Testis (tissue), 2 donors: ENCODE measurements at regions not wholly inside any gene's neighbourhood (a gene's known extent, or its start where the extent isn't known, plus 50 kb on each side); places are given as distances from the start of the nearest gene placed in this dataset.

Source experiments
- DNase-seq: peaks from one replicate; pipeline ENCODE4 v3.0.0-alpha.2; 2019
- H3K27ac ChIP-seq, 2 donors: fragments of 200-600 bp; sonication (generic); one replicate each; pipeline ENCODE4 v1.5.1; 2019
- H3K27me3 ChIP-seq: fragments of 200-600 bp; sonication (generic); one replicate; pipeline ENCODE4 v1.5.1; 2019
- H3K36me3 ChIP-seq: fragments of 200-600 bp; sonication (generic); one replicate; pipeline ENCODE4 v1.5.1; 2017; ENCODE audit warnings: low read depth; ENCODE audit errors: missing control alignments
- H3K4me1 ChIP-seq: fragments of 200-600 bp; sonication (generic); one replicate; pipeline ENCODE4 v1.5.1; 2019
- H3K4me3 ChIP-seq, 2 donors: fragments of 200-600 bp; sonication (generic); one replicate each; pipeline ENCODE4 v1.5.1; 2017 to 2019
- H3K9me3 ChIP-seq: fragments of 200-600 bp; sonication (generic); one replicate; pipeline ENCODE4 v1.5.1; 2017
- POLR2A ChIP-seq: fragments of 450-650 bp; IDR thresholded peaks from one replicate; pipeline ENCODE4 v1.6.1; 2017; ENCODE audit warnings: antibody characterized with exemption, mild to moderate bottlenecking, moderate library complexity
- WGBS, 2 donors: methylation state at CpG; one replicate each; pipeline ENCODE4 v1.1.5; 2018; 5-methylcytosine and 5-hydroxymethylcytosine counted together
- intact Hi-C: fragments of 100-400 bp; cut with DNase I; formaldehyde crosslinking; loops from one replicate; pipeline ENCODE4 v1.15.1; 2023; ENCODE audit warnings: low total_unique reads
- TF ChIP-seq, protein P1 (sequence below), 3 experiments: fragments of 450-650 bp in 2 of 3; fragments of 200-600 bp in 1 of 3; sonication (generic) in 1 of 3; IDR thresholded peaks; one replicate each; pipeline ENCODE4 v1.5.1; 2016 to 2019; ENCODE audit warnings: antibody characterized with exemption in 3 of 3, mild to moderate bottlenecking in 2 of 3, moderate library complexity in 1 of 3

DNA sequence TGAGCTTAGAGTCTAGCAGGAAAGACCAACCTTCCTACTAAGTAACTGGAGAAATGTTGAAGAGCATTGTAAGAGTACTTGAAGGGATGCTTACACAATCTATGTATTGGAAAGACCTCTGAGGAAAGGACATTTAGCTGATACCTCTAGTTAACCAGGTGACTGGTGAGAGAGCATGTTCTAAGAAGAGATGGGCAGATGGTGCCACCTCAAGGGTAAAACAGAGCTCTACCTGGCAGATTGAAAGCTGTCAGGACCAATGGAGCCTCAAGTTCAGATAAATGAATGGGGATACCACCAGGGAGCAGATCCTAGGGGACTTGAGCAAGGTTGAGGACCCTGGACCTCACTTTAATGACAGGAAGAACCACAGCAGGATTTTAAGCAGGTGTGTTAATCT, 196.4 kb downstream of the QDPR start:
- intact Hi-C loops, result no loop called here
- no peaks in the 10 kb centered on the region for H3K9me3 ChIP-seq
- no peaks in the 10 kb centered on the region for H3K27me3 ChIP-seq
- H3K4me3 ChIP-seq, result no peak overlapping the region
- TF ChIP-seq, protein P1, sequence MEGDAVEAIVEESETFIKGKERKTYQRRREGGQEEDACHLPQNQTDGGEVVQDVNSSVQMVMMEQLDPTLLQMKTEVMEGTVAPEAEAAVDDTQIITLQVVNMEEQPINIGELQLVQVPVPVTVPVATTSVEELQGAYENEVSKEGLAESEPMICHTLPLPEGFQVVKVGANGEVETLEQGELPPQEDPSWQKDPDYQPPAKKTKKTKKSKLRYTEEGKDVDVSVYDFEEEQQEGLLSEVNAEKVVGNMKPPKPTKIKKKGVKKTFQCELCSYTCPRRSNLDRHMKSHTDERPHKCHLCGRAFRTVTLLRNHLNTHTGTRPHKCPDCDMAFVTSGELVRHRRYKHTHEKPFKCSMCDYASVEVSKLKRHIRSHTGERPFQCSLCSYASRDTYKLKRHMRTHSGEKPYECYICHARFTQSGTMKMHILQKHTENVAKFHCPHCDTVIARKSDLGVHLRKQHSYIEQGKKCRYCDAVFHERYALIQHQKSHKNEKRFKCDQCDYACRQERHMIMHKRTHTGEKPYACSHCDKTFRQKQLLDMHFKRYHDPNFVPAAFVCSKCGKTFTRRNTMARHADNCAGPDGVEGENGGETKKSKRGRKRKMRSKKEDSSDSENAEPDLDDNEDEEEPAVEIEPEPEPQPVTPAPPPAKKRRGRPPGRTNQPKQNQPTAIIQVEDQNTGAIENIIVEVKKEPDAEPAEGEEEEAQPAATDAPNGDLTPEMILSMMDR (IDR thresholded peaks at IDR 0.05), result no peak
- TF ChIP-seq POLR2A, result no peak
- no peaks in the 10 kb centered on the region for H3K36me3 ChIP-seq
- no peaks in the 10 kb centered on the region for H3K4me1 ChIP-seq
- H3K27ac ChIP-seq, result no peak overlapping the region
- no peak for DNase-seq

DNA sequence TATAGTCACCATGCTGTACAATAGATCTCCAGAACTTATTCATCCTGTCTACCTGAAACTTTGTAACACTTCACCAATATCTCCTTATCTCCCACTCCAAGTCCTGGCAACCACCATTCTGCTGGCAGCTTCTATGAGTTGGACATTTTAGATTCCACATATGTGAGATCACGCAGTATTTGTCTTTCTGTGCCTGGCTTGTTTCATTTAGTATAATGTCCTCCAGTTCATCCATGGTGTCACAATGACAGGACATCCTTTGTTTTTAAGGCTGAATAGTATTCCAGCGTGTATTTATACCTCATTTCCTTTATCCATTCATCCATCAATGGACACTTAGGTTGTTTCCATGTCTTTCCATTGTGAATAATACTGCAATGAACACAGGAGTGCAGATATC, 198.7 kb downstream of the QDPR start:
- Histone ChIP-seq H3K9me3 (no peaks in the 10 kb centered on the region), H3K4me1 (no peaks in the 10 kb centered on the region), H3K27me3 (no peaks in the 10 kb centered on the region), H3K27ac (no peak overlapping the region), H3K4me3 (no peak overlapping the region), H3K36me3 (no peaks in the 10 kb centered on the region)
- intact Hi-C loops, result no loop called here
- whole genome bisulfite sequencing, 2 donors, result 61 to 63% methylated on average over 2 of the region's 2 CpGs
- no peak for TF ChIP-seq POLR2A
- TF ChIP-seq, protein P1 (IDR thresholded peaks at IDR 0.05), result no peak
- peak; percentile 43 for DNase-seq

DNA sequence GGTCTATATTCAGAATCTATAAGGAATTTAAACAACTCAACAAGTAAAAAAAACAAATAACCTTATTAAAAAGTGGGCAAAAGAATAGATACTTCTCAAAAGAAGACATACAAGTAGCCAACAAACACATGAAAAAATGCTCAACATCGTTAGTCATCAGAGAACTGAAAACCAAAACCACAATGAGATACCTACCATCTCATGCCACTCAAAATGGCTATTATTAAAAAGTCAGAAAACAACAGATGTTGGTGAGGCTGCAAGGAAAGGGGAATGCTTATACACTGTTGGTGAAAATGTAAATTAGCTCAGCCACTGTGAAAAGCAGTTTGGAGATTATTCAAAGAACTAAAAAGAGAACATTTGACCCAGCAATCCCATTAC, 201.6 kb downstream of the QDPR start:
- no peak overlapping the region for H3K27ac ChIP-seq
- intact Hi-C loops, result no loop called here
- no peaks in the 10 kb centered on the region for H3K4me1 ChIP-seq
- 69 to 79% methylated on average over 1 of the region's 1 CpG for WGBS, 2 donors
- H3K36me3 ChIP-seq, result no peaks in the 10 kb centered on the region
- no peaks in the 10 kb centered on the region for H3K9me3 ChIP-seq
- no peak for TF ChIP-seq POLR2A
- TF ChIP-seq, protein P1 (IDR thresholded peaks at IDR 0.05), result no peak
- H3K4me3 ChIP-seq, result no peak overlapping the region
- no peaks in the 10 kb centered on the region for H3K27me3 ChIP-seq
- no peak for DNase-seq

DNA sequence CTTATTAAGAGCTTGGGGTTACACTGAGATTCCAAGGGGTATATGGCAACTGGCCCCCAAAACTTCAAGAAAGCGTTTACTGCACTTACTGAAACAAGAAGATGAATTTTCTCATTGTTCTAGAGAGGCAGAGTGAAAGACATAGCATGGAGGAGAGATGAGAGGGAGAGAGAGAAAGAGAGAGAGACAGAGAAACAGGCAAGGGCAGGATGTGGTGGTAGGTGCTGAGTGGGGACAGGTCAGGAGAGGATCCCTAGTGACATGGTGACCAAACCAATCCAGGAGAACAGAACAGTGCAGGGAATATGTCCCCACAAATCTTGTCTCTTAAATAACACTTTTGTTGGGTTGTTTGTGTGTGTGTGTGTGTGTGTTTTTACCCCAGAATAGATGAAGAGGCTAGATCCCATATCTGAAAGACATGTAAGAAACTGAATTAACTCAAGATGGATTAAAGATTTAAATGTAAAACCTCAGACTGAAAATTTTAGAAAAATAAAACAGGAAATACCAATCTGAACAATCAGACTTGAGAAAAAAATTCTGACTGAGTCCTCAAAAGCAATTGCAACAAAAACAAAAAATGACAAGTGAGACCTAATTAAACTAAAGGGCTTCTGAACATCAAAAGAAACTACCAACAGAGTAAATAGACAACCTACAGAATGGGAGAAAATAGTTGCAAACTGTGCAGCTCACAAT, 202.2 kb downstream of the QDPR start:
- Histone ChIP-seq H3K36me3 (no peaks in the 10 kb centered on the region), H3K27me3 (no peaks in the 10 kb centered on the region), H3K9me3 (no peaks in the 10 kb centered on the region), H3K4me1 (no peaks in the 10 kb centered on the region), H3K27ac (no peak overlapping the region), H3K4me3 (no peak overlapping the region)
- 83 to 94% methylated on average over 1 of the region's 1 CpG for WGBS, 2 donors
- DNase-seq, result no peak
- intact Hi-C loops, result loop anchor here (5.0 kb wide), 1 partner anchor 557 kb away; no protein-coding TSS in a partner anchor
- TF ChIP-seq, protein P1 (IDR thresholded peaks at IDR 0.05), result no peak
- TF ChIP-seq POLR2A, result no peak

DNA sequence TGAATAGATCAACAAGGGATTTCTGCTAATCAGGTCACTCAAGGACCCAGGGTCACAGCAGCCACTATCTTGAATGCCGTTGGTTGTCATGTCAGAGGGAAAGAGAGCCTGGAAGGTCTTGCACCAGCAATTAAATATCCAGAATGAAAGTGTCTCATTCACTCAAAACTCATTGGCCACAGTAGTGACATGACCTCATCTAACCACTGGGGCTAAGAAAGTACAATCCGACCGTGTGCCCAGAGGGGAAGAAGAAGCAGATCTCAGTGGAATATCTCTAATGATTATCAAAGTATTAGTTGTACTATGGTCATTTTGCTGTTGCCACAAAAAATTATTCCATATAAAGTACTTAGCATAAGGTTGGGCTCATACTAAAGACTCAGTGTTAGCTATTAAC, 210.0 kb downstream of the QDPR start:
- H3K4me1 ChIP-seq, result no peaks in the 10 kb centered on the region
- H3K36me3 ChIP-seq, result no peaks in the 10 kb centered on the region
- TF ChIP-seq, protein P1 (IDR thresholded peaks at IDR 0.05), result no peak
- no peak for TF ChIP-seq POLR2A
- 44 to 68% methylated on average over 3 of the region's 3 CpGs for WGBS, 2 donors
- H3K9me3 ChIP-seq, result no peaks in the 10 kb centered on the region
- no peak for DNase-seq
- H3K27me3 ChIP-seq, result no peaks in the 10 kb centered on the region
- intact Hi-C loops, result no loop called here
- no peak overlapping the region for H3K4me3 ChIP-seq
- no peak overlapping the region for H3K27ac ChIP-seq
